GM12874 (cell line): ENCODE measurements at regions not wholly inside any gene's neighbourhood (a gene's known extent, or its start where the extent isn't known, plus 50 kb on each side); places are given as distances from the start of the nearest gene placed in this dataset.

Source experiments
- TF ChIP-seq, protein P1 (sequence below): IDR thresholded peaks from 2 replicates; pipeline ENCODE4 v1.5.1; 2011; ENCODE audit warnings: low read depth, mild to moderate bottlenecking, control low read depth, low read length, moderate library complexity; ENCODE audit not compliant: insufficient read depth

DNA sequence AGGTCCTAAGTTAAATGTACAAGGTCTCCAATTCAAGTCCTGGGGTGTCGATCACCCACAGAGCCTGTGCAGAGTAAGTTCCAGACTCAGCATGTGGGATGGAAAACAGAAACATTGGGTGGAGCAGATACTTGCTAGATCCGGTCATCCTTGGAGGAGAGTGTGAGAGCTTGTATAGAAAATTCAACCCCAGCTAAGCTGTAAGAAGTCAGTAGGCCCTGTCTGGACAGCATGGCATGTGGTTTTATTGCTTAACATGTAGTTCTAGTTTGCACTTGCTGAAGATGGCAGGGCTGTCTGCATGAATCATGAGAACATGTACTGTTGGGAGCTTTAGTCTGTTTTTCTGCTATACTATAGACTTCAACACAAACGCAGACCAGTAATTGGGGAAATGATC is 189.6 kb upstream of the RMP24 start:
- TF ChIP-seq, protein P1, sequence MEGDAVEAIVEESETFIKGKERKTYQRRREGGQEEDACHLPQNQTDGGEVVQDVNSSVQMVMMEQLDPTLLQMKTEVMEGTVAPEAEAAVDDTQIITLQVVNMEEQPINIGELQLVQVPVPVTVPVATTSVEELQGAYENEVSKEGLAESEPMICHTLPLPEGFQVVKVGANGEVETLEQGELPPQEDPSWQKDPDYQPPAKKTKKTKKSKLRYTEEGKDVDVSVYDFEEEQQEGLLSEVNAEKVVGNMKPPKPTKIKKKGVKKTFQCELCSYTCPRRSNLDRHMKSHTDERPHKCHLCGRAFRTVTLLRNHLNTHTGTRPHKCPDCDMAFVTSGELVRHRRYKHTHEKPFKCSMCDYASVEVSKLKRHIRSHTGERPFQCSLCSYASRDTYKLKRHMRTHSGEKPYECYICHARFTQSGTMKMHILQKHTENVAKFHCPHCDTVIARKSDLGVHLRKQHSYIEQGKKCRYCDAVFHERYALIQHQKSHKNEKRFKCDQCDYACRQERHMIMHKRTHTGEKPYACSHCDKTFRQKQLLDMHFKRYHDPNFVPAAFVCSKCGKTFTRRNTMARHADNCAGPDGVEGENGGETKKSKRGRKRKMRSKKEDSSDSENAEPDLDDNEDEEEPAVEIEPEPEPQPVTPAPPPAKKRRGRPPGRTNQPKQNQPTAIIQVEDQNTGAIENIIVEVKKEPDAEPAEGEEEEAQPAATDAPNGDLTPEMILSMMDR = no peak

DNA sequence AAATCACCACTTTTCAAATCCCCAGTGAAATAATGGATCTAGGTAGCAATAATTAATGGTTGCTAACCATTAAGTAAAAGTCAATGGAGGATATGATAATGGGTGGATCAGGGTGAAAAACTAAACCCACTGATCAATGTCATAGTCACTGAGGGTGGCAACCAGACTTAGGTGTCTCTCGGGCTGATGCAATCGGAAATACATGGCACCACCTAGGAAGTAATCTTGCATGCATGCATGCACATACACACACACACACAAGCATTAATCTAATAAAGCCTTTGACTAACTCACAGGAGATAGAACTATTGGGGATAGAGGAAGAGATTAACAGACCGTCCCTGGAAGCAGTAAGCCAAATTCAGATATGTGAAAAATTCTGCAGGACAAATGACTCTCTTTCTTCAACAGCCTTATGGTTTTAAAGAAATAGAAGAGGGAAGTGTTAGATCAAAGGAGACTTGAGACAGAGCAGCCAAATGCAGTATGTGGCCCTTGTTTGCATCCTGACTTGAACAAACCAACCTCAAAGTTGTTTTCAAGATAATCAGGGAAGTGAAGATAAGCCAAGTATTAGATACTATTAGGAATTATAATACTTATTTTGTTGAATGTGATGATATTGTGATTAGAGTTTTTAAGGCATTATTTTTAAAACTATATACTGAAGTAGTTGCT is 186.0 kb upstream of the RMP24 start:
- TF ChIP-seq, protein P1 = no peak

DNA sequence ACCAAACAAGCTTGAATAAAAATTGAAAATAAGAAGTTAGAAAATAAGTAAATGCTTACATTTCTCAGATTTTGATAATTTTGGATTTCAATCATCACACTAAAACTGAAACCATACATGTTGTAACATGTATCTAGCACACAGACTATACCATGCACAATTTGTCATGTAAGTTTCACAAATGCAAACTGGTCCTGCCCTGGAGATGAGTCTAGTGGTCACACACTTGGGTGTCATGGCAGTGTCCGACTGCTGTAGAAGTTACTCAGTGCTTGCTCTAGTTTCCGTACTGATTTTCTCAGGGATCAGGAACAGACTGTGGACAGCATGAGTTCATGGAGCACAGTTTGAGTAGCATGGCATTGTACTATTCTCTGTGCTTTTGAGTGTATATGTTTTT is 182.9 kb upstream of the RMP24 start:
- TF ChIP-seq, protein P1 = no peak

DNA sequence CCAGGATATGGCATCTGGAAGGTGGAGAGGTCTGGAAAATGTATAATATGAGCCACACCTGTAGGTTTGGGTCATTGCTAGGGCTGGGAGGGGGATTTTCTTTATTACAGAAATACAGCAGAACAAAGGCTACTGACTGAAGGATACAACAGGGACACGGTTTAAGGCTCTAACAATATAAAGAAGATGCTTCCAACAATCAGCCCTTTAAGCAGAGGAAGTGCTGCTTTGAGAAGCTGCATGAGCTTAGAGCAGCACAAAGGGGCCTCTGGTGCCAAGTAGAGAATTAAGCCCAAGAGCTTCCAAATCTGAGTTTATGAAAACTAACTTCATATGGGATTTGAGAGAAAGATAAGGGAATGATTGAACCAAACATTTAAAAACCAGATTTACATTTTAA is 174.5 kb upstream of the RMP24 start:
- TF ChIP-seq, protein P1 = no peak

DNA sequence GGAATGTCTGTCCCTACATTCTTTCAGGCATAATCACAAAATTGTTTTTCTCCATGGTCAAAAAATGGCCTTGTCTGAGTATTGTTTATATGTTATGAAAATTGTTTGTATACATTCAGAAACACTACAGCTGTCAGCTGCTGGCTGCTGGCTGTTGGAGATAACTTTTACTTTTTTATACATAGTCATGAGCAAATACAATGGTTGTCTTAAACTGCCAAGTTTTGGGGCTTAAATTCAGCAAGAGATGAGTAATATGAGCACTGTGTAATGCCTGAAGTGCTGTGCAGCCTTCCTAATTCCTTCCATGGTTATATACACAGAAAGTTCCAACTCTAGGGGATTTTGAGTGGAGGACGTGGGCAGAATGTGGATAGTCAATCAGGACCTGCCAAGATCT is 168.9 kb upstream of the RMP24 start:
- TF ChIP-seq, protein P1 = no peak

DNA sequence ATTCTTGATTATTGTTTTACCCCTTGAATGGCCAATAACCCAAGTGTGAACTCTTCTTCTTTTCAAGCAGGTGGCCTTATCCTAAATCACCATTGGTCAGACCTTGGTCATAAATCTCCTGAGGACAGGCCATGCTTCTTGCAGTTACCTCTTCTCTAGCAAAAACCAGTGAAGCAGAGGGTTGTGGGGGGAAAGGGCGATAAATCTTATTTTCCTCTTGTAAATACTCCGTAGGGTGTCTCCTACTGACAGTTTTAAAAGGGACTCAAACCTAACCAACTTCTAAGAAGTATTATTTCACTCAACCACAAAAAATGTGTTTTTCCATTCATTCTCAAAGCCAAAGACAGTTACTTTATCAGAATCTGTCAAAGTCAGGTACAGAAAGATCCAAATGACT is 168.1 kb upstream of the RMP24 start:
- TF ChIP-seq, protein P1 = no peak

DNA sequence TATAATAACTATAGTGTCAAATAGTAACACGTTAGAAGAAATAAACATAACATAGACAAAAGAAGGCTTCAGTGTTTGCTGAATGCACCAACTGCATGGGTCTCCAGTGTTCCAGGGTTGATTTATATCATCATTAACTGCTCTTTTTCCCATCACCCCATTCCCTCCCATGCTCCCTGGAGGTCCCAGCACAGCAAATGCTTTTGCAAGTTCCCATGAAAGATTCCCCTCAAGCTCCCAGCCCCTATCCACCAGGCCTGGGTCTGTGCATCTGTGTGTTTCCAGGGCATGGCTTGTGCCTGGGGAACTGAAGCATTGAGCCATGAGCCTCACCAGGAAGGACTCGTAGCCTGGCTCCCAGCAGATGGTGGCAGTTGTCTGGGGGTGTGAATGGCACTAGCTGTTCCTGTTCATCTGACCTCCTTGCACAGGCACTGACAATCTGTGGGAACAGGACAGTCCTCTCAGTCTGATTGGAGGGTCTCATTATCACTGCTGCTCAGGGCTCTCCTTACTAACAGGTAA is 164.6 kb upstream of the RMP24 start:
- TF ChIP-seq, protein P1 = no peak
